K562 (cell line): ENCODE measurements at regions not wholly inside any gene's neighbourhood (a gene's known extent, or its start where the extent isn't known, plus 50 kb on each side); places are given as distances from the start of the nearest gene placed in this dataset.

Experiments
- ATAC-seq: fragments of 200-7000 bp; cut with Tn5 transposase; 3 replicates; pipeline ENCODE4 v1.9.1; 2020; ENCODE audit warnings: moderate library complexity
- BruUV-seq: library from RNA; stranded (reverse); fragments of 400-500 nt; replicated peaks from 2 replicates; lab custom pipeline; 2021; lab: Mats Ljungman, UMichigan
- CTCF ChIA-PET: fragments of 300-600 bp; formaldehyde crosslinking; extraction: SDS; loops from one replicate; lab custom pipeline; 2021; ENCODE audit warnings: low intra/inter-chr PET ratio; lab: Yijun Ruan, JAX
- POLR2A ChIA-PET: fragments of 300-600, 350-650 bp; sonication (Branson Sonifier 250); formaldehyde crosslinking; extraction: SDS; loops from one replicate; lab custom pipeline; 2021; ENCODE audit warnings: antibody characterized with exemption, inconsistent platforms; lab: Yijun Ruan, JAX
- DNase-seq, 4 experiments: peaks; one replicate each; pipeline versions ENCODE4 v3.0.0 to v3.0.0-alpha.2; 2011 to 2018; ENCODE audit warnings: low spot score in 3 of 4, mixed read lengths in 3 of 4; ENCODE audit errors: extremely low read depth in 1 of 4
- FAIRE-seq: peaks from 2 replicates; lab custom pipeline; 2011; peaks lifted over from hg19 to GRCh38; lab: Jason Lieb, UNC
- H2AFZ ChIP-seq: 2 replicates; pipeline ENCODE4 v1.6.0; 2011; ENCODE audit warnings: low read depth, low read length, control low read depth, inconsistent platforms
- H3K27ac ChIP-seq: fragments of 200-600 bp; 3 replicates; pipeline ENCODE4 v1.8.0; 2011; ENCODE audit warnings: low read depth, mild to moderate bottlenecking, control low read depth, inconsistent platforms, low read length, moderate library complexity, mixed read lengths; ENCODE audit errors: extremely low read depth
- H3K27me3 ChIP-seq, 2 experiments: fragments of 300-600 bp in 1 of 2; 2 replicates in 1 of 2; 3 replicates in 1 of 2; pipeline versions ENCODE4 v1.6.0 to v1.8.0; 2011; ENCODE audit warnings: inconsistent platforms in 2 of 2, low read length in 2 of 2, mild to moderate bottlenecking in 1 of 2, mixed read lengths in 1 of 2, moderate library complexity in 1 of 2; ENCODE audit not compliant: control insufficient read depth in 2 of 2, insufficient read depth in 2 of 2
- H3K36me3 ChIP-seq: fragments of 300-600 bp; 3 replicates; pipeline ENCODE4 v1.8.0; 2011; ENCODE audit warnings: mild to moderate bottlenecking, low read length, inconsistent platforms; ENCODE audit not compliant: control insufficient read depth, insufficient read depth
- H3K4me1 ChIP-seq, 2 experiments: fragments of 200-600 bp in 1 of 2; replicated peaks in 1 of 2; 2 replicates in 1 of 2; 3 replicates in 1 of 2; pipeline versions ENCODE4 v1.5.1 to v1.8.0; 2011; ENCODE audit warnings: inconsistent platforms in 2 of 2, low read length in 2 of 2, mild to moderate bottlenecking in 1 of 2, mixed read lengths in 1 of 2, moderate library complexity in 1 of 2; ENCODE audit not compliant: control insufficient read depth in 2 of 2, insufficient read depth in 2 of 2
- H3K4me2 ChIP-seq: 2 replicates; pipeline ENCODE4 v1.6.1; 2011; ENCODE audit warnings: low read length, control low read depth, inconsistent platforms, mixed read lengths; ENCODE audit not compliant: insufficient read depth
- H3K4me3 ChIP-seq: fragments of 200-600 bp; sonication (generic), shearing (Covaris generic); 2 replicates; pipeline ENCODE4 v1.5.1; 2016; ENCODE audit warnings: control low read depth, inconsistent platforms
- H3K79me2 ChIP-seq: fragments of 200-600 bp; 3 replicates; pipeline ENCODE4 v1.8.0; 2011; ENCODE audit warnings: low read length, inconsistent platforms; ENCODE audit not compliant: control insufficient read depth, insufficient read depth
- H3K9ac ChIP-seq, 2 experiments: 2 replicates each; pipeline versions ENCODE4 v1.6.0 to v1.6.1; 2011; ENCODE audit warnings: low read depth in 2 of 2, low read length in 2 of 2, control low read depth in 1 of 2, inconsistent platforms in 1 of 2, mild to moderate bottlenecking in 1 of 2, mixed read lengths in 1 of 2; ENCODE audit not compliant: insufficient read depth in 1 of 2
- H3K9me1 ChIP-seq: one replicate; pipeline ENCODE4 v1.6.0; 2011; ENCODE audit warnings: inconsistent platforms, mild to moderate bottlenecking, low read length, moderate library complexity; ENCODE audit not compliant: control insufficient read depth, insufficient read depth
- H3K9me3 ChIP-seq: replicated peaks from 2 replicates; pipeline ENCODE4 v1.5.1; 2011; ENCODE audit warnings: low read depth, low read length, inconsistent platforms; ENCODE audit not compliant: control insufficient read depth, insufficient read depth
- H4K20me1 ChIP-seq: replicated peaks from 2 replicates; pipeline ENCODE4 v1.6.1; 2011; ENCODE audit warnings: low read length, inconsistent platforms, mixed read lengths; ENCODE audit not compliant: control insufficient read depth, insufficient read depth
- CBFA2T3 ChIP-seq: fragments of 450-650 bp; IDR thresholded peaks from 2 replicates; pipeline ENCODE4 v1.6.1; 2017
- CBX2 ChIP-seq: fragments of 200-600 bp; sonication (generic); IDR thresholded peaks from one replicate; pipeline ENCODE4 v1.6.1; 2012; ENCODE audit warnings: mild to moderate bottlenecking, low read length, inconsistent platforms; ENCODE audit not compliant: insufficient read depth, poor library complexity, severe bottlenecking
- GTF2A2 ChIP-seq: IDR thresholded peaks from 2 replicates; pipeline ENCODE4 v1.6.1; 2016; ENCODE audit warnings: mild to moderate bottlenecking, missing genetic modification characterization, missing compliant biosample characterization
- KLF1 ChIP-seq: fragments of 450-650 bp; IDR thresholded peaks from 2 replicates; pipeline ENCODE4 v1.6.1; 2016; ENCODE audit warnings: missing genetic modification characterization, missing compliant biosample characterization
- LEF1 ChIP-seq: fragments of 450-650 bp; IDR thresholded peaks from 2 replicates; pipeline ENCODE4 v1.6.1; 2016; ENCODE audit warnings: mild to moderate bottlenecking
- NEUROD1 ChIP-seq: fragments of 150-350 bp; IDR thresholded peaks from 2 replicates; pipeline ENCODE4 v1.6.1; 2014; ENCODE audit warnings: borderline replicate concordance, low read length, low read depth; ENCODE audit not compliant: partially characterized antibody
- SLC30A9 ChIP-seq: fragments of 250-450 bp; sonication (Bioruptor Pico); IDR thresholded peaks from 2 replicates; pipeline ENCODE4 v1.8.0; 2022; ENCODE audit warnings: mild to moderate bottlenecking, moderate library complexity
- ZNF408 ChIP-seq: fragments of 250-450 bp; sonication (Bioruptor Pico); IDR thresholded peaks from 2 replicates; pipeline ENCODE4 v1.4.0; 2020; ENCODE audit warnings: low read depth, mild to moderate bottlenecking, moderate library complexity
- ZNF644 ChIP-seq: fragments of 200-800 bp; sonication (Bioruptor generic); IDR thresholded peaks from 2 replicates; pipeline ENCODE4 v1.6.1; 2016; ENCODE audit warnings: low read depth, missing genetic modification characterization, missing compliant biosample characterization
- ZNF695 ChIP-seq: fragments of 450-650 bp; formaldehyde crosslinking; IDR thresholded peaks from 2 replicates; pipeline ENCODE4 v1.4.0; 2020; ENCODE audit warnings: mild to moderate bottlenecking, moderate library complexity
- WGBS: fragments of 100-300 bp; shearing (Covaris generic); methylation state at CpG from one replicate; pipeline ENCODE4 v1.1.6; 2016; ENCODE audit warnings: low coverage, mixed read lengths; ENCODE audit not compliant: insufficient coverage; ENCODE audit errors: missing lambda C conversion rate; 5-methylcytosine and 5-hydroxymethylcytosine counted together
- in situ Hi-C: fragments of 300-500 bp; cut with MboI; formaldehyde crosslinking; loops from 4 replicates; pipeline ENCODE4 v1.15.0; 2018; ENCODE audit warnings: inconsistent platforms, mixed read lengths
- intact Hi-C: fragments of 100-400 bp; cut with micrococcal nuclease; formaldehyde crosslinking; loops from 2 replicates; pipeline ENCODE4 v1.14.2; 2022
- TF ChIP-seq, protein P1 (sequence below): fragments of 250-450 bp; sonication (Bioruptor Pico); IDR thresholded peaks from 2 replicates; pipeline ENCODE4 v1.5.1; 2021; ENCODE audit warnings: mild to moderate bottlenecking
- TF ChIP-seq, protein P2 (sequence below): fragments of 250-450 bp; sonication (Bioruptor Pico); IDR thresholded peaks from 2 replicates; pipeline ENCODE4 v1.5.0; 2022; ENCODE audit warnings: mild to moderate bottlenecking
- TF ChIP-seq, protein P3 (sequence below): fragments of 450-650 bp; formaldehyde crosslinking; conservative IDR thresholded peaks from 2 replicates; pipeline ENCODE4 v1.4.0; 2022; ENCODE audit warnings: mild to moderate bottlenecking, missing genetic modification characterization
- TF ChIP-seq, protein P4 (sequence below): fragments of 450-650 bp; IDR thresholded peaks from 2 replicates; pipeline ENCODE4 v1.7.1; 2018; ENCODE audit warnings: mild to moderate bottlenecking, low read depth; ENCODE audit not compliant: partially characterized antibody

DNA sequence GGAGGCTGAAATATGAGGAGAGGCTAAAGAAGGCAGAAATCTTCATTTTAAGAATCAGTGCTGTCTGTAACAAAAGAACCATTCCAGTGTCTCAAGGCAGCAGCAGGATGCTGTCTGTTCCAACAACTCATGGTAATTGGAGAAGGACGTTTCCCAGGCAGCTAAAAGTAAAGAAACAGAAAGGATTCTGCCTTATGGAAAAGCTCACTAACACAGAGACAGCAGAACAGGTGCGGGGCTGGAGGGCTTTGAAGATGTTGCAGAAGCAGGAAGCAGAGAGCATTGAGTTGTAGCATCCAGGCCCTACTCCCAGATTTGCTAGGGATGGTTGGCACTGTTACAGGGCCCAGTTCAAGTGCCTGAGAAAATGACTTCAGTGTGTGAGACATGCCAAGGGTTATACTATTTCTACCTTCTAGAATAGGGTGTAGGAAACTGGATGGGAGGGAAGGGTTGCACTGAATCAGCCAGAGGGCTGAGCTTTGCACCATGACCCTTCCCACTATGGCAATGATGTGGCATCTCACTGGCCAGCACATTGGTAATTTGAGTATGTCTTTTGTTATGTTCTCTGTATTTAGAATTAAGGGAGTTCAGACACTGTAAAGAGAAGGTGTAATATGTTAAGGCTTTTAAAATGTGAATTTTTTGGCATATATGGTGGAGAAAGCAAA lies 160.0 kb upstream of the FBXO33 start:
- no peaks in the 10 kb centered on the region for H3K36me3 ChIP-seq
- ChIA-PET CTCF (no interaction called here), POLR2A (no interaction called here)
- no peak for DNase-seq
- H2AFZ ChIP-seq: no peak overlapping the region
- no peak overlapping the region for H3K9ac ChIP-seq
- no peaks in the 10 kb centered on the region for H4K20me1 ChIP-seq
- H3K79me2 ChIP-seq: no peaks in the 10 kb centered on the region
- BruUV-seq: no TSS peak
- no peaks in the 10 kb centered on the region for H3K9me1 ChIP-seq
- no peaks in the 10 kb centered on the region for H3K27me3 ChIP-seq
- no peaks in the 10 kb centered on the region for H3K4me1 ChIP-seq
- no peak for ATAC-seq
- H3K9me3 ChIP-seq: no peaks in the 10 kb centered on the region
- no peak overlapping the region for H3K27ac ChIP-seq
- in situ Hi-C loops: no loop called here
- intact Hi-C loops: no loop called here
- FAIRE-seq: no peak
- 0% methylated on average over 2 of the region's 2 CpGs for WGBS
- H3K4me3 ChIP-seq: no peak overlapping the region
- no peak overlapping the region for H3K4me2 ChIP-seq
- TF ChIP-seq GTF2A2 (tag) (no peak), ZNF644 (no peak), SLC30A9 (CRISPR knock-in tag) (no peak), ZNF408 (CRISPR knock-in tag) (no peak), ZNF695 (CRISPR knock-in tag) (no peak), KLF1 (tag) (no peak), CBFA2T3 (no peak), LEF1 (no peak), NEUROD1 (no peak), CBX2 (no peak)
- TF ChIP-seq, protein P1, sequence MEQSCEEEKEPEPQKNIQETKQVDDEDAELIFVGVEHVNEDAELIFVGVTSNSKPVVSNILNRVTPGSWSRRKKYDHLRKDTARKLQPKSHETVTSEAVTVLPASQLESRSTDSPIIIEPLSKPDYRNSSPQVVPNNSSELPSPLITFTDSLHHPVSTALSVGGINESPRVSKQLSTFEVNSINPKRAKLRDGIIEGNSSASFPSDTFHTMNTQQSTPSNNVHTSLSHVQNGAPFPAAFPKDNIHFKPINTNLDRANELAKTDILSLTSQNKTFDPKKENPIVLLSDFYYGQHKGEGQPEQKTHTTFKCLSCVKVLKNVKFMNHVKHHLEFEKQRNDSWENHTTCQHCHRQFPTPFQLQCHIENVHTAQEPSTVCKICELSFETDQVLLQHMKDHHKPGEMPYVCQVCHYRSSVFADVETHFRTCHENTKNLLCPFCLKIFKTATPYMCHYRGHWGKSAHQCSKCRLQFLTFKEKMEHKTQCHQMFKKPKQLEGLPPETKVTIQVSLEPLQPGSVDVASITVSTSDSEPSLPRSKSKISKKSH: no peak
- TF ChIP-seq, protein P2, sequence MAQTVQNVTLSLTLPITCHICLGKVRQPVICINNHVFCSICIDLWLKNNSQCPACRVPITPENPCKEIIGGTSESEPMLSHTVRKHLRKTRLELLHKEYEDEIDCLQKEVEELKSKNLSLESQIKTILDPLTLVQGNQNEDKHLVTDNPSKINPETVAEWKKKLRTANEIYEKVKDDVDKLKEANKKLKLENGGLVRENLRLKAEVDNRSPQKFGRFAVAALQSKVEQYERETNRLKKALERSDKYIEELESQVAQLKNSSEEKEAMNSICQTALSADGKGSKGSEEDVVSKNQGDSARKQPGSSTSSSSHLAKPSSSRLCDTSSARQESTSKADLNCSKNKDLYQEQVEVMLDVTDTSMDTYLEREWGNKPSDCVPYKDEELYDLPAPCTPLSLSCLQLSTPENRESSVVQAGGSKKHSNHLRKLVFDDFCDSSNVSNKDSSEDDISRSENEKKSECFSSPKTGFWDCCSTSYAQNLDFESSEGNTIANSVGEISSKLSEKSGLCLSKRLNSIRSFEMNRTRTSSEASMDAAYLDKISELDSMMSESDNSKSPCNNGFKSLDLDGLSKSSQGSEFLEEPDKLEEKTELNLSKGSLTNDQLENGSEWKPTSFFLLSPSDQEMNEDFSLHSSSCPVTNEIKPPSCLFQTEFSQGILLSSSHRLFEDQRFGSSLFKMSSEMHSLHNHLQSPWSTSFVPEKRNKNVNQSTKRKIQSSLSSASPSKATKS (CRISPR knock-in tag): no peak
- TF ChIP-seq, protein P3, sequence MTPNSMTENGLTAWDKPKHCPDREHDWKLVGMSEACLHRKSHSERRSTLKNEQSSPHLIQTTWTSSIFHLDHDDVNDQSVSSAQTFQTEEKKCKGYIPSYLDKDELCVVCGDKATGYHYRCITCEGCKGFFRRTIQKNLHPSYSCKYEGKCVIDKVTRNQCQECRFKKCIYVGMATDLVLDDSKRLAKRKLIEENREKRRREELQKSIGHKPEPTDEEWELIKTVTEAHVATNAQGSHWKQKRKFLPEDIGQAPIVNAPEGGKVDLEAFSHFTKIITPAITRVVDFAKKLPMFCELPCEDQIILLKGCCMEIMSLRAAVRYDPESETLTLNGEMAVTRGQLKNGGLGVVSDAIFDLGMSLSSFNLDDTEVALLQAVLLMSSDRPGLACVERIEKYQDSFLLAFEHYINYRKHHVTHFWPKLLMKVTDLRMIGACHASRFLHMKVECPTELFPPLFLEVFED: no peak
- TF ChIP-seq, protein P4, sequence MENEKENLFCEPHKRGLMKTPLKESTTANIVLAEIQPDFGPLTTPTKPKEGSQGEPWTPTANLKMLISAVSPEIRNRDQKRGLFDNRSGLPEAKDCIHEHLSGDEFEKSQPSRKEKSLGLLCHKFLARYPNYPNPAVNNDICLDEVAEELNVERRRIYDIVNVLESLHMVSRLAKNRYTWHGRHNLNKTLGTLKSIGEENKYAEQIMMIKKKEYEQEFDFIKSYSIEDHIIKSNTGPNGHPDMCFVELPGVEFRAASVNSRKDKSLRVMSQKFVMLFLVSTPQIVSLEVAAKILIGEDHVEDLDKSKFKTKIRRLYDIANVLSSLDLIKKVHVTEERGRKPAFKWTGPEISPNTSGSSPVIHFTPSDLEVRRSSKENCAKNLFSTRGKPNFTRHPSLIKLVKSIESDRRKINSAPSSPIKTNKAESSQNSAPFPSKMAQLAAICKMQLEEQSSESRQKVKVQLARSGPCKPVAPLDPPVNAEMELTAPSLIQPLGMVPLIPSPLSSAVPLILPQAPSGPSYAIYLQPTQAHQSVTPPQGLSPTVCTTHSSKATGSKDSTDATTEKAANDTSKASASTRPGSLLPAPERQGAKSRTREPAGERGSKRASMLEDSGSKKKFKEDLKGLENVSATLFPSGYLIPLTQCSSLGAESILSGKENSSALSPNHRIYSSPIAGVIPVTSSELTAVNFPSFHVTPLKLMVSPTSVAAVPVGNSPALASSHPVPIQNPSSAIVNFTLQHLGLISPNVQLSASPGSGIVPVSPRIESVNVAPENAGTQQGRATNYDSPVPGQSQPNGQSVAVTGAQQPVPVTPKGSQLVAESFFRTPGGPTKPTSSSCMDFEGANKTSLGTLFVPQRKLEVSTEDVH: no peak
